ENCODE measurements at regions not wholly inside any gene's neighbourhood (a gene's known extent, or its start where the extent isn't known, plus 50 kb on each side); places are given as distances from the start of the nearest gene placed in this dataset.
"Not testable (repeated sequence)": the region's sequence is repeated elsewhere in the genome, so short reads cannot be mapped to it uniquely, and the experiment has no call there.

DNA sequence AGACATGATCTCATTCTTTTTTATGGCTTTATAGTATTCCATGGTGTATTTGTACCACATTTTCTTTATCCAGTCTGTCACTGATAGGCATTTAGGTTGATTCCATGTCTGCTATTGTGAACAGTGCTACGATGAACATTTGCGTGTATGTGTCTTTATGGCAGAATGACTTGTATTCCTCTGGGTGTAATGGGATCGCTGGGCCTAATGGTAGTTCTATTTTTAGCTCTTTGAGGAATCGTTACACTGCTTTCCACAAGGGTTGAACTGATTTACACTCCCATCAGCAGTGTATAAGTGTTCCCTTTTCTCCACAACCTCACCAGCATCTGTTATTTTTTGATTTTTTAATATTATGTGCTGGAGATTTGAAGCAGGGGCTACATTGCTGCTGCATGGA lies 102.8 kb upstream of the PMEPA1 start:
- not testable (repeated sequence) for DNase-seq (ENCODE audit: low read depth in 4 of 4, low spot score in 1 of 4)

DNA sequence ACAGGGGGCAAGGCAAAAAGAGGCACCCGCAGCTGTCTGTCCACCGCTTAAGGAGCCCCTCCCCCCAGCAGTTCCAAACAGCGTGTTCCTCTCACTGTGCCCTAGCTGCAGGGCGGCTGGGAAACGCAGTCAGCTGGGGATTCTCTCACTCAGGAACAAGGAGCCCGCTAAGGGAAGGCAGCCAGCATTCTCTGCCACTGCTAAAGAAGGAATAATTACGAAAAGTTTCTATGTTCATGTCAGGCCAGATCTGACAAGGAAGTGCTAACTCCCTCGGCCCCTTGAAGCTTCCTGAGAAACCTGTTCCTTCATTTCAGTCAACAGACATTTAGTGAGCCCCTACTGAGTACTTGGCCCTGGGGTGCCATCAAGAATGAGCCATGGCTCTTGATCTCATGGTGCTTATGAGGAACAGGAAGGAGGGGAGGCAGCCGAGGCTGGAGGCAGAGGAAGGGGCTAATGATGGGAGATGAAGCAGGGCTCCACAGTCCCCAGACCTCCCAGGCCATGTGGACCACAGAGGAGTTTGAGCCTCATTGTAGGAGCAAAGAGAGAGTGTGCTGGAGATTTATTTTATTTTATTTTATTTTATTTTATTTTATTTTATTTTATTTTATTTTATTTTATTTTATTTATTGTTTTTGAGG lies 101.7 kb upstream of the PMEPA1 start:
- DNase-seq (ENCODE audit: low read depth in 4 of 4, low spot score in 1 of 4) = no peak

DNA sequence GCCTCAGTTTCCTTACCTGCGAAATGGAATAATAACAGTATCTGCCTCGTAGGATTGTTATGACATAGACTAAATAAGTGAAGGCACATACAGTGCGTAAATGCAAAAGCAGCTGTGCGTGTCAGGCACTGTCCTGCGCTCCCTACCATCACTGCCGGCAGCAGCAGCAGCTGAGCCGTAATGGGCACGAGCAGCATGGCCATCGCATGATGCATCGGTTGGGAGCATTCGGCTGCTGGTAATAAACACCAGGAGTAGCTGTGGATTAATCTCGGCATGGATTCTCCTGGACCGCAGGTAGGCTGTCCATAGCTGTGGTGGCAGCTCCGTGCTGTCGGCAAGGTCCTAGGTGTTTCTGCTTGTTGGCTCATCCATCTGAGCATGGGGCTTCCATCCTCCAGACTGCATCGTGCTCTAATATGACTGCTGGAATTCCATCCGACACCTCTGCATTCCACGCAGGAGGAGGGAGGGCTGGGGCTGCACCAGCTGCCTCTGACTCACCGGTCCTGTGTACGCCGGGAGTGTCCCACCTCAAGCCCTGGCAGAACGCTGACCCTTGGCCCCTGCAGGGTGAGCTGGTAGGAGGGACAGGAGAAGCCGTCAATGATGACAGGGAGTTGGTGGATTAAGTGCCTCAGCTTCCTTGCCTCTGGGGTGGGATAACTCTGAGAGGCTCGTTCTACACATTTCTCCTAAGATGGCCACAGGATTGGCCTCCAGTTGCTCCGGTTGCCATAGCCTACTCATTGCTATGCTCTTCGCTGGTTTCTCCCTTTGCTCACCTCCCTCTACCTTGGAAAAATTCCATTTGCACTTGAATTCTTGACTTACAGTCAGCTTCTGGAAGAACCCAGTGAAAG lies 100.9 kb upstream of the PMEPA1 start:
- no peak for DNase-seq (ENCODE audit: low read depth in 4 of 4, low spot score in 1 of 4)

DNA sequence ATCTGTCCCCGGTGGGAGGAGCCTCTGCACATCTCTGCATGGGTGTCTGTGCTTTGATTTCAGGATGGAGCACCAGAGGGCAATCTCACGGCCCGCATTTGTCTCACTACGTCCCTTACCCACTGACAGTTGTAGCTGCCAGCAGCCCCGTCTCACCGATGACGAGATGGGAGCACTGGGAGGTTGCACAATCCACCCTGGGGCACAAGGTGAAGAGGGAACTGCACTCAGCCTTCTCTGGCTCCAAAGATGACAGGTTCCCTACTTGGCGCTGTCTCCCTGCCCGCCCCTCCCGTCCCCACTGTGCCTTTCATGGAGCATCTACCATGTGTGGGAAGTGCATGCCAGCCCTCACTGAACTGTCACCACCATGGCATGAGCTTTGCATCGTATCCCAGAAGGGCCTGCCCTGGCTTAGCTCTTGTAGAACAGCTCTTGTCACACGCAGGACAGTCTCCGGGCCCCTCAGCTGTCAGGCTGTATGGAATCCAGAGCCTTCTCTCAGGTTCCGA lies 99.9 kb upstream of the PMEPA1 start:
- no peak for DNase-seq (ENCODE audit: low read depth in 4 of 4, low spot score in 1 of 4)

DNA sequence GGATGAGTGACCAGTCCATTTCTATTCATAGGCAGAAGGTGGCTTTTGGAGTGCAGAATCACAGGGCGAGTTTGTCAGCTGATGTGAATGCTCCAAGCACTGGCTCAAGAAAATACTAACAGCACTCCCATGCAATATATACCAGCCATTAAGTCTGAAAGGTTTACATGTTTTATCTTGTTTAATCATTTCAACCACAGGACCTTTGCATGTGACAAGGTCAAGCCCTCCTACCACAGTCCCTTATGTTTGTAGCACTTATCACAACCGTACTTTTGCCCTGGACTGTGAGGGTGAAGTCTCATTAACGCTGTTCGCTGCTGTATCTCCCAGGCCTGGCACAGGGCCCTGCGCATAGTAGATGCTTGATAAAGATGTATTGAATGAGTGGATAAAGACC lies 99.3 kb upstream of the PMEPA1 start:
- DNase-seq (ENCODE audit: low read depth in 4 of 4, low spot score in 1 of 4) = no peak

DNA sequence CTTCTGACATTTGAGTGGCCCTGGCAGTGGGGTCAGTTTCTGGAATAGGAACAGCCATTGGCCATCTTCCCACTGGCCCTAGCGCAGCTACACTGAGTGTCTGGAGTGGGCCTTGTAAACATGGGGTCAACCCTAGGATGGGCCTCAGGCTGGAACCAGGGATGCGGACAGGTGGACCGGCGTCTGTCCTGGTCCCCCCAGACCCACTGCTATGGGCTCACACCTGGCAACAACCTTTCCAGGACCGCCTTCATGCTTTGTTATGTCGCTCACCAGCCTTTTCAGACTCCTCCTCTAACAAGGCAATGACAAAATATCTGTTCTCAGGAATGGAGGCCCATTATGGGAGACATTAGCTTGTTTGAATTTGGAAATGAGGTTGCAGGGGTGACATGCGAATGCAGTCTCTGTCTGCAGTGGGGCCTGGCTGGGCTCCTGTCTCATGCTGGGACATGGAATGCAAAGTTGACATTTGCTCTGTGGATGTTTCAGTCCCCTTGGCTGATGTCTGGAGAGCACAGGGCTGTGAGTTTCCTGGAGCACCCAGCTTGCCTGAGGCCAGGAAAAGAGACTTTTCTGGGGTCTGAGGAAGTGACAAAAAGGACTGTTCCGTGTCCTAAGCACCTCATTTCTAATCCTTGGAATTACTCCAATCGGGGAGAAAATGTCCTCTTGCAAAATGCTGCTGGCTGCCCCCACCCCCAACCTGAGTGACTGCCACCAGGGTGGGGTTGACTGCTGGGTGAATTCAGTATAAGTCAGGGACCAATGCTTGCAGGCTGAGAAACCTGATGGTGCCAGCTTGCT lies 98.7 kb upstream of the PMEPA1 start:
- no peak for DNase-seq (ENCODE audit: low read depth in 4 of 4, low spot score in 1 of 4)

DNA sequence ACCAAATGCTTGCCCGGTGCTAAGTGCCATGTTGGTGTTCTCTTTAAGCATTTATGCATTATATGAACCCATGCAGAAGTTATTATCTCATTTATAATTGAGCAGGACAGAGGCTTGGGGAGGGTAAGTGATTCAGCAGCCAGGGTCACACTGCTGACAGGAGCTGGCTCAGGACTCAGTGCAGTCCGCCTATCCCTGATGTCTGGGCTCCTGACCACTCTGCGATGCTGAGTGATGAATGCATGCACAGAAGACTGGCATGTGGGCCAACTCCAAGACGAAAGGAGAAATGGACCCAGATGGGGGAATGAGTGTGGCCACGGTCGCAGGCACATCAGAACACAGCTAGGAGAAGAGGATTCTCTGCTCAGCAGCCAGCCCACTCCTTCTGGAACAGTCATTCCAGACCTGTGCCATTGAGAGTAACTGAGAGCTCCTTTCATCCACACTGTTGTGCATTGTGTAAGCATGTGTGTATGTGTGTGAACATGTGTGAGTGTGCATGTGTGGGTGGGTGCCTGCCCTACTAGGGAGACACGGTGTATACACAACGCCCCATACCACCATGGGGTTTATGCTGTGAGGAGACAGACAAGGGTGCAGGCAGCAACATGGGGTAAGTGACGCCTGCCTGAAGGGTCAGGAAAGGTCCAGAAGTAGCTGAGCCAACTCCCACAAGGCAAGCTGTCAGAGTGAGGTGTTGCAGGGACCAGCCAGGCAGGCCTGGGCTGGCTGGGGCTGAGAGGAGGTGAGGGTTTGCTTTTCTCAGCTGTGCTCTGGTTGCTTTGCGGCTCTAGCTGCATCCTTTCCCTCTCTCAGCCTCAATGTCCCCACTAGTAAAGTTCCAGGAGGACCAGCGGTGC lies 97.8 kb upstream of the PMEPA1 start:
- no peak for DNase-seq (ENCODE audit: low read depth in 4 of 4, low spot score in 1 of 4)

DNA sequence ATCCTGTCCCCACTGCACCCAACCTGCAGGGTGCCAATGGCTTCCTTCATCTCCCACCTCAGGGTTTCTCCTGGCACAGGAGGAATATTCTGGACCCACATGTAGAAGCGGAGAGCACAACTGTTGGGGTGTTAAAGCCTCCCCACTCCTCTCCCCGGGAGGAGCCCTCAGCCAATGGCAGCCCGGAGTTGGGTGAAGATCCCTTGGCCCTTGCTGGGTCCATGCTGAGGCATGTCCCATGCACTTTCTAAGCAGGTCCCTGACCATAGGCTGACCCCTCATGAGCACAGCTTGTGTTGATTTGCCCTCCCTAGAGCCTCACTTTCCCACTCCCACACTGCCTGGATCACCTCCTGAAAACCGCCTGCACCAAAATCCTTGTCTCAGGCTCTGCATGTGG lies 97.2 kb upstream of the PMEPA1 start:
- DNase-seq (ENCODE audit: low read depth in 4 of 4, low spot score in 1 of 4) = no peak

DNA sequence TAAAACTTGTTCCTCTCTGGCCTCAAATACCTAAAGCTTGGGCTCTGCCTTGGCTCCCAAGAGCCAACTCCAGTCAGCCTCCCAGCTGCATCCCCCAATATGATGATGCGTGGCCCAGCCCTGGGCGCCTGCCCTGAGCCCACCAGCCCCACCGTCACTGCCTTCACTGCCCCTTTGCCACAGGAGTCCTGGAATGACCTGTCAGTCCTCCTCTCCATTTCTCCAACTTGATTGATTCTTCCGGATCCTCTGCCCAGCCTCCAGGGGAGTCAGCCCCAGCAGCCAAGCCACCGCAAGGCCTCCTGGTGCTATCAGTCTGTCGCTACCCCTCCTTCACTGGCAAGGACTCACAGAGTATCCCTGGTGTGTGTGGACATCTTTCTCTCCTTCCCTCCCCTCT lies 96.7 kb upstream of the PMEPA1 start:
- no peak for DNase-seq (ENCODE audit: low read depth in 4 of 4, low spot score in 1 of 4)

DNA sequence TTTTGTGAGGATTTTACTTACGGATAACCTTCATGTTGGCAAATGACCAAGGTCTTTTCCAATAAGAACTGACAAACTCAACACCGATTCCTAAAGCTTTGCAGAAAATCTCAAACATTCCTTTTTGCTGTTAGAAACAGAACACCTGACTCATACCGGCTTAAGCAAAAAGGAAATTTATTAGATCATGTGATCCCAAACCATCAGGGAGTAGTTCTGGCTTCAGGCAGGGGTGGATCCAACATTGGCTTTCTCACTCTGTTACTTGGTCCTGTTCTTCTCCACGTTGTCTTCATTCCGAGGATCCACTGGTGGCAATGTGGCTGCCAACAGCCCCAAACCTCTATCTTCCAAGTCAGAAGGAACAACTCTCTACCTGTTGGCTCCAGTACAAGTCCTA lies 95.9 kb upstream of the PMEPA1 start:
- DNase-seq (ENCODE audit: low read depth in 4 of 4, low spot score in 1 of 4) = no peak

DNA sequence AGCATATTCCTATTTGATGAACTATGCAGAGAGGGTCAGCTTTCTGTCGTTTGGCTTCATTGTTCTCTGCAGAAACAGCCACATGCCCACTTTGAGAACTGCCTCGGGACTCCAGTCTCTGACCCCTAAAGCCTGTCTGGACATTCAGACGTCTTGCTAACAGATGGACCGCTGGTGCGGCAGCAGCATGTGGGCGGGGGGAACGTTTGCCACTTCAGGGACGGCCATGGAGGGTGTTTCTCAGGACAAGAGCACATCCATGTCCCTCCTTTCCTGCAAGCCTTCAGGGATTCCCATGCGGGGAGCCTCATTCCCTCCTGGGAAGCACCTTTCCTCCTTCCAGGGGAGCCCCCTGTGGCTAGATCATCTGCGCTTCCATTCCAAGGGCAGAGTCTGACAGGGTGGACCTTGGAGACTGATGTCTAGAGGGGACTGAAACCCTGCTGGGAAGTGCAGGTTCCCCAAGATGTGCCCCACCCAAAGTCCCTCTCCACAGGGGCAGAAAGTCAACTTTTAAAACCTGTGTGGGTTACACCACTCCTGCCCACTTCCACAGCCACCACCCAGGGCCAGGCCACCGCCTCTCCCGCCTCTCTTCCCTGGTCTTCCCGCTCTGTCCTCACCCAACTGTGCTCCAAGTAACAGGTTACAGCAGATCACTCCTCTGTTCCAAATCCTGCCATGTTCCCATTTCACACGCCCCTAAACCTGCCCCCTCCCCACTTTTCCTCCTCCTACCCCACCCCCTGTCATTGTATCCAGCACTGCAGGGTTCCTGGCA lies 94.8 kb upstream of the PMEPA1 start:
- no peak for DNase-seq (ENCODE audit: low read depth in 4 of 4, low spot score in 1 of 4)

DNA sequence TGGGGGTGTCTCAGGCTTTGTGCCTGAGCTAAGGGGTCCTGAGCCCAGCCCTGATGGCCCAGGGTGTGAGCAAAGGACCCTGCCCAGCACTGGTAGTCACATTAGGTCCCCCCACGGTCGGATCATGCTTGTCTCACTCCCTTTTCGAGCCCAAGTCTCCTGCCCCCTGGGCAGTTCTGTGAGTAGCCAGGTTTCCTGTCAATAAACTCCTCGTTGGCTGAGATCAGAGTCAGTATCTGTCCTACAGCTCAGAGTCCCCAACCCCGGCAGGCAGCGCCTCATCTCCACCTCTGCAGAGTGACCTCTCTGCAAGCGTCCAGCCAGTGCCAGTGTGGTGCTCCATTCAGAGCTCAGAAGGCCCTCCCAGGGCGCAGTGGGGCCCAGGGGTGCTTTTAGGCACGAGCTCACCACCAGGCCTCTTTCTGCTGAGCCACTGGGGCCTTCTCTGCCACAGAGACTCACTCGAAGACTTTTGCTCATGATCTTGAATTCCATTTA lies 93.7 kb upstream of the PMEPA1 start:
- no peak for DNase-seq (ENCODE audit: low read depth in 4 of 4, low spot score in 1 of 4)

DNA sequence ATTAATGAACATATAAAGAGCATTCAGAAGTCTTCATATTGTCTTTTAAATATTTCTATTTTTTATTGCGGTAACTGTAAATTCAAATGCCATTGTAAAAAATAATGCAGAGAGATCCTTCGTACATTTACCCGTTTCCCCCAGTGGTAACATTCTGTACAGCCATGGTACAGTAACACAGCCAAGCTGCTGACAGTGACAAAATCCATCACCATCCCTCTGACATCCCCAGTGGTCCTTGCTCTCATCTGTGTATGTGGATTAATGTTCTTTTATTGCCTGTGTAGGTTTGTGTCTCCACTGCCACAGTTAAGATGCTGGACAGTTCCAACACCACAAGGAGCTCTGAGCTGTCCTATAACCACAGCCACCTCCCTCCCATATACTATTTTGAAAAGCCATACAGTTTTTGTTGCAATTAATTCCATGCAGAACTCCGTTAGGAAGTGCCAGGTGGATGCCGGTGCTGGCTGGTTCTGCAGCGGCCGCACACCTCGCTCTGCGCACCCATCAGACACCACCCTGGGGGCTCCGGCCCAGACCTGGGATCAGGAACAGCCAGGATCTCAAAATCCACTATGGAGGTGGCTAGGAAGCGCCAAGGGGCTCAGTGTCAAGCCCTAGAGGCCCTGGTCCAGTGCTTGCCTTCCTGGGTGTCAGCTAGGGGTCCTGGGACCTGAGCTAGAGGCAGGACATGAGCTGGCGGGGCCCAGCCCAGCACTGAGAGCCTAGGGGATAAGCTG lies 93.1 kb upstream of the PMEPA1 start:
- no peak for DNase-seq (ENCODE audit: low read depth in 4 of 4, low spot score in 1 of 4)

DNA sequence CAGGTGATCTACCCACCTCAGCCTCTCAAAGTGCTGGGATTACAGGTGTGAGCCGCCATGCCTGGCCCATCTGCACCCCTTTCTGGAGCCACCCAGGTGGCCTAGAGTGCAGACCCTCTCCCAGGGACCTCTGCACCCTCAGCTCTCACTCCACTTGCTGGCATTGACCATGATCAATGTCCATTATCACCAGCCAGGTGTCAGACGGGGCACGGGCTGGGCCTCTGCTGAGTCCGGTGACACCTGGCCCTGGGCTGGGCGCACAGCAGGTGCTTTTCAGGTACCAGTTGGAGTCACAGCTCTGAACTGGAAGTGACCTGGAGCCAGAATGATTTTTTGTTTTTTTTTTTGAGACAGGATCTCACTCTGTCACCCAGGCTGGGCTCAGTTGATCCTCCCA lies 91.8 kb upstream of the PMEPA1 start:
- DNase-seq (ENCODE audit: low read depth in 4 of 4, low spot score in 1 of 4) = no peak

DNA sequence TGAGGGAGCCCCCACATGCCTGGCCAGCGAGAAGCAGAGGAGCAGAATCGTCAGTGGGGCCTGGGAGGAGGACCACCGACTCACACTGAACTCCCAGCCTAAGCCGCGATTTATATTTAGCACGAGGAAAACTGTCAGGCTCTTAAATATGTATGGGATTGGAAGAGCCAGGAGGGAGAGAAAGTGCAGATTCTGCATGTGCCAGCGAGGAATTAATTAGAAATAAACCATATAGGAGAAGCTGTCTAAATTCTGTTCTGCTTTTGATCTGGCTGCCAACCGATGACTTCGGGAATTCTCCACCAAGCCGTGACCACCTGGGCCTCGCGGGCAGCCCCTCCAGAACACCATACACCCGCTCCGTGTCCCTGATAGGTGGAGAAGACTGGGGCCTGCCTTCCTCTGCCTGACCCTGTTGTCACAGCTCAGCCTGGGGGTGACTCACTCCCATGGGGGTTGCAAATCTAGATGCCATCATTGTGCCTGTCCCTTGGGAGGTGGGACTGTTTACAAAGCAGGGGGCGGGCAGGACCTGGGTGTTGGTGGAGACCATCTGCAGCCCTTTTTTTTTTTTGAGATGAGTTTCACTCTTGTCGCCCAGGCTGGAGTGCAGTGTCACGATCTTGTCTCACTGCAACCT lies 91.1 kb upstream of the PMEPA1 start:
- DNase-seq (ENCODE audit: low read depth in 4 of 4, low spot score in 1 of 4) = no peak

DNA sequence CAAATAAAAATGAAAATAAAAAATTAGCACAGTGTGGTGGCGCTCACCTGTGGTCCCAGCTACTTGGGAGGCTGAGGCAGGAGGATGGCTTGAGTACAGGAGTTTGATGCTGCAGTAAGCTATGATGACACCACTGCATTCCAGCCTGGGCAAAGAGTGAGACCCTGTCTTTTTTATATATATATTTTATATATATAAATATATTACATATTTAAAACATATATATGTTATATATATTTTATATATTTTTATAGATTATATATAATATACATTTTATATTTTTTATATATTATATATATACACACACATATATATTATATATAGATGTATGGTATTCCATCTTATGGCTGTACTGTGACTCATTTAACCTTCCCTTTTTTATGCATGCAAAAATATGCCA lies 87.6 kb upstream of the PMEPA1 start:
- no peak for DNase-seq (ENCODE audit: low read depth in 4 of 4, low spot score in 1 of 4)

DNA sequence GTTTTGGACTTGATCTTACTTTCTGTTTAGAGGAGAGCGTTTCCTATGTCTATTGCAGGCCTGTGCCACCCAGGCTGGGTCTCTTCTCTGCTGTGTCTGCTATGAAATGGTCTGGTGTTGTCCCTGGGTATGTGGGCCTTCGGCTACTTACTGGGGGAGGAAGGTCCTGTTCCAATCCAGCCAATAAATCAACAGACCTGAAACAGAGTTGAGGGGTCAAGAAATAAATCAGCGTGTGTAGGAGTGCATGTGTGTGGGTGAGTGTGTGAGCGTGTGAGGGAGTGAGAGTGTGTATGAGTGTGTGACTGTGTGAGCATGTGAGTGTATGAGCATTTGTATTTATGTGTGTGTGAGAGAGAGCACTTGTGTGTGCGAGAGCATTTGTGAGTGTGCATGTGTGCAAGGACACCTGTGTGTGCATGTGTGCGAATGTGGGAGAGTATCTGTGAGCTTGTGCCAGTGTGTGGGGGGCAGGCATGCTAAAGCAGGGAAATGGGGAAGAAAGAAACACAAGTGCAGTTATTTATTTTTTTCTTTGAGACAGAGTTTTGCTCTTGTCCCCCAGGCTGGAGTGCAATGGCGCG lies 86.3 kb upstream of the PMEPA1 start:
- DNase-seq (ENCODE audit: low read depth in 4 of 4, low spot score in 1 of 4) = no peak

DNA sequence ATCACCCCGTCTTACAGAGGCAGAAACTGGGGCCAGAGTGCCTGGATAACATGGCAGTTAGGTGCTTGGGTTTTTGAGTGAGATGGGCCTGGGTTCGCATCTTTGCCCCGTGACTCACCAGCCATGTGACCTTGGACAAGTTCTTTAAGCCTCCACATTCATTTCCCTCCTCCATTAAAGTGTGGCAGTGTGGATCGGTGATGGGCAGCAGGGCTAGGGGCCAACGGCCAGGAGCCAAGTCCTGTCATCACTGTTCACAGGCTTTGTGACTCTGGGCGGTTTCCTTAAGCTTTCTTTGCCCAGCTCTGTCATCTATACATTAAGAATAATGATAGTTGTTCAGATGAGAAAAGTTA lies 85.5 kb upstream of the PMEPA1 start:
- no peak for DNase-seq (ENCODE audit: low read depth in 4 of 4, low spot score in 1 of 4)

Measured in stimulated activated CD4-positive, alpha-beta T cell treated with anti-CD3 and anti-CD28 coated beads, Interleukin-1b, Interleukin-23, amount 100 ng/mL, for 24 hours (primary cell).